SKM-1 (cell line): ENCODE measurements at regions not wholly inside any gene's neighbourhood (a gene's known extent, or its start where the extent isn't known, plus 50 kb on each side); places are given as distances from the start of the nearest gene placed in this dataset.

Source experiments
- DNase-seq: peaks from one replicate; lab custom pipeline; 2025; ENCODE audit not compliant: unreplicated experiment; lab: John Stamatoyannopoulos, UW

DNA sequence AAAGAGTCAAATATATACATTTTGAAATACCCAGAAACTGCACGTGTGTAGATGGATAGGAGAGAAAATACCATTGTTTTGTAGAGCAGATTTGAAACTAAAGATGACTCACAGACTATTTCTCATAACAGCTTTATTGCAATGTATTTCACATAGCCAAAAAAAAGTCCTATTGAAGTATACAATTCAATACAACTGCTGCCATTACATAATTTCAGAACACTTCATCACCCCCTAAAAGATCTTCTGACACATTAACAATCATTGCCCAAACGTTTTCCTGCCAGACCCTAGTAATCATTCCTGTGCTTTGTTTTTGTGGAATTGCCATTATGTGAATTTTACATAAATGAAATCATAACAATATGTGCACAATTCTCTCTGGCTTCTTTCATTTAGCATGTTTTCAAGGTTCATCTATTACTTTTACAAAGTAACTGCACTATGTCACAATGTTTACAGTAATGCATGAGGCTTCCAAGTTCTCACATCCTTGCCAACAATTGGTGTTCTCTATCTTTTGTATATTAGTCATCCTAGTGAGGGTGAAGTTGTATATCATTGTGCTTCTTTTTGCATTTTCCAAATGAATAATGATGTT lies 378.6 kb upstream of the CWC22 start:
- DNase-seq, result no peak

DNA sequence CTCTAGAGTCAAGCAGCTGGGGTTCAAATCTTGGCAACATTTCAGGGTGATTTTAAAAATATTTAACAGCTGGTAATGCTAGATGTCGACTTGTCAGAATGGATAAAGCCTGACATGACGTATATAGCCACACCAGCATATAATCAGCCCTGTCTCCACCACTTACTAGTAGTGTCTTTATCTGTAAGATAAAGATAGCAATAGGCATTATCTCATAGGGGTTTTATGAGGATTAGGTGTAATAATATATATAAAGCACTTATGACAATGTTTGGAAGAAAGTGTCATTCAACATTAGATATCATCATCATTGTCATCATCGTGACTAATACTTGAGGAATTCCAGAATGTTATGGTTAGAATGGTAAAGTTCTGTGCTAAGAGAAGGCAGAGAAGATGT lies 369.0 kb upstream of the CWC22 start:
- DNase-seq, result no peak

DNA sequence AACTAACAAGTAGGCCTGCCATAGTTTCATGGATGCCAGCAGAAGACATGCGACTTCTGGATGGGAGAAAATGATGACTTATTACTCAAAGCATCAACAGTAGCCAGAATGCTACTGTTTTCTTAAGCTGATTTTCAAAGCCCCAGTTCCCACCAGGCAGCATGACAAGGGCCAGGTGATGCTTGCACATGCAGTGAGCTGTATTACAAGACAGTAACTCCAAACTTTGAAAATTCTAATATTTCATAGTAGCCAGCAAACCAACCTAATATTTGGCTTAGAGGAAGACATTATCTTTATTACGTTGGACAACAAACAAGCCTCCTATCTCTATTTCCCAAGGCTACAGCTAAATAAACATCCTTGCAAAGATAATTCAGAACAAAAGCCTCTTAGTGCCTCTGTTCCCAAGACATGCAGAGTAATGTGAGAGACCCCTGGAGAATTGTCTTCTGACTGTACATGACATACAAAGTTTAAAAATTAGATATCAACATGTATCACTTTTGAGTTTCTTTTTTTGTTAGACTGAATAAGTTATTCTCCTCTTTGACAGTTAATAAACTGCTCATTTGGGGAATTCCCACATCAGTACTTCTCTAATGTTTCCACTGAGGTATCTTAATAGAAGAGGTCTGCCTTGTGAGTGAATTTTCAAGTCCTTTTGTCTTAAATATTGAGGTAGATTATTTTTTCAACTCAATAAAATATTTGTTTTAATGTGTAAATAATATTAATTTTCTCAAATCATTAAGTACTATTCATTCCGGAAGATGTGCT lies 367.6 kb upstream of the CWC22 start:
- no peak for DNase-seq

DNA sequence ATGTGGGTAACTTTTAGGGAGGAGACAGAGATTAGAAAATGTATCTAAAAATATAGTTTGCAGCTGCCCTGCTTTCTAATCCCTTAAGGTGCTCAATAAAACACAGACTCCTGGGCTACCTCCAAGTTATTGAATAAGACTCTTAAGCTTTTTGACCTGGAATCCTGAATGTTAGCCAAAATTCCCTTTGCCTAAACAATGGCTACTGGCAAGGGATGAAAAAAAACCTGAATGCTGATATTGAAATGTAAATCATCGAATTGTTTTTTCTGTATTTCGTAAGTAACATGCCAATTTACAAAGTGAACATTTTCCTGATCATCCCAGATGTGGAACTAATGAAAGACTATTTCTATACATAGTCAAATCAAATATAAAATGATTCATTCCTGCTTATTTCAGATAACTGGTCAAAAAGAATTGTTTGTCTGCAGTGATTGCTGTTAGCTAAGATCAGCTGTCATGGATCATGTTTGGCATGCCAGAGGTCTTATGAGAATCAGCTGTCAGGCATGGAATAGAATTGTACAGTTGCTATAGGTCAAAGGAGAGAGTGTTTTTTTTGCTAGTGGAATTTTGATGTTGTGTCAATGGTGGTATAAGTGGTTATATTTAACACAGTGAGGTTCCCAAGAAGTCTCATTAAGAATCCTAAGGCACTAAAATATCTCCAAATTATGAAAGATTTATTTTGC lies 363.6 kb upstream of the CWC22 start:
- DNase-seq, result no peak

DNA sequence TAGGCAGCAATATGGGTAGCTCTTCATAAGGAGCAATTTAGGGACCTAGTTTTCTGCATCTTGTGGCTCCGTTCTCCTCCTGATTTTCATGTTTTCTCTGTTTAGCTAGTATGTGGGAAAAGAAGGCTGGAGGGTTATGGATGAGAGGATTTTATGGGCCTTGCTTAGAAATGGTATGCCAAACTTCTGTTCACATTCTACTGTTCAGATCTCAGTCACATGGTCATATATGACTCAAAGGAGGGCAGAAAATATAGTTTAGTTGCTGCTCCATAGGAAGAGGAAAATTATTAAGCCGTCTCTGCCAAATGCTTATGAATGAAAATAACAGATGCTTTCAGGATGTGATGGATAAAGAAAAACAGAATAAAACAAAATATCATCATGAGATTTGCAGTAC lies 361.8 kb upstream of the CWC22 start:
- no peak for DNase-seq

DNA sequence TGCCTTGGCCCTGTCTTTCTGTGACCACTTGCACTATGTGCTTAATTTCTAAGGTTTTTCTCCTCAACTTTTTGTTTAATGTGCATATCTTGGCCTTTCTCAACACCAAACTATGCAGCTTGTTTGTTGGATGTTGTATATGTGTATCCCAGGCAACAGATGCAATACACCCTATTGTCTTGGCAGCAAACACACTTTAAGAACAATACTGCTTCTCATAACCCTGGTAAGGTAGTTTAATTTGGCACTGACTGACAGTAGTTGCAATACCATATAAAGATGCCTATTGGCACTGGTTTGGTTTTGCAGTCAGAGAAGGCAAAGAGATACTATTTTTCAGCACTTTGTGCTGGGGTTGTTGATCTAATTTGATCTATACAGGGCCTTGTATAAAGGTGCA lies 360.7 kb upstream of the CWC22 start:
- no peak for DNase-seq

DNA sequence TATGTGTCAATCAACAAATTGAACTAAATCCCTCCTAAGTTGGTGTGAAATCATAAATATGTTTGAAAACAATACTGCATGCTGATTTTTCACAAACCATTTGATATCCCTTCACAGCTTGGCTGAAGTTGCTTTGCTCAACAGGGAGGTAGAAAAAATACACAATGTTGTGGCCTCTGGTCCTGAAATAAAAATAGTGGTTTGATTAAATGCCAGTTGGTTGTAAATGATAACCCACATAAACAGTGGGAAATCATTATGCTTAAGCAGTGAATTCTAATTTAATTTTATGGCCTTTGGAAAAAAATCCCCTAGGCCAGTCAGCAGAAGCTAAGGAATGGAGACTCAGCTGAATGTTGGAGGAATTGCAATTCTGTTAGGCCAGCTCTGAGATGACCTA lies 359.4 kb upstream of the CWC22 start:
- DNase-seq, result no peak

DNA sequence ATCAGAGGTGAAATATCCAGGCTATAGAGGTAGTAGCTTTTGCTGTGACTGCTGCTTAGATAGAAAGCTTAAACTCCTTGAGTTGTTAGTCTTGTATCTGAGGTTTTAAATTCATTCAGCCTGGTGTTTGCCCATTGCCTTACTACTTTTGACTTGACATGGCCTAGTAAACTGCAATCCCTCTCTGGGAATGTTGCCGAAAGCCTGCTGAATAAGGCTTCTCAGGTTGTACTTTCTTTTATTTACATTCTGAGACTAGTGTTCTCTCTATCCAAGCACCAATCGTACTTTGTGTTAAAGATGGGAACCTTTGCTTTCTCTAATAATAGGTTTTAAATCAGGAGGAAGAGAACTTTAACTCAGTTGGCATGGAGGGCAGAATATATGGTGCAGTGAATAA lies 357.6 kb upstream of the CWC22 start:
- no peak for DNase-seq

DNA sequence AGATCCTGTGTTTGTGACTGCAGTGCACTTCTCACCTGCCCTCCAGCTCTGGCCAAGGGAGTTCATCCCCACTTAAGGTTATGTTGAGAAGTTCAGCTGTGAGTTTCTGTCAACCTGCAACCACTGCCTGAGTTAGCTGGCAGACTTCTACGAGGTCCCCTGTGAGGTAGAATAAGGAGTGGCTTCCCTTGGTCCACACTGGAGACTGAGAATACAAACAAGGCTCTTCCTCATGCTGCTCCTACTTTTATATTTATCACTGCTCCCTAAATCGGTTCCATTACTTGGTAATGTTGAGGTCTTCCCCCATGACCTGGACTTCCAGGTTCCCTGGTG lies 353.2 kb upstream of the CWC22 start:
- DNase-seq, result no peak

DNA sequence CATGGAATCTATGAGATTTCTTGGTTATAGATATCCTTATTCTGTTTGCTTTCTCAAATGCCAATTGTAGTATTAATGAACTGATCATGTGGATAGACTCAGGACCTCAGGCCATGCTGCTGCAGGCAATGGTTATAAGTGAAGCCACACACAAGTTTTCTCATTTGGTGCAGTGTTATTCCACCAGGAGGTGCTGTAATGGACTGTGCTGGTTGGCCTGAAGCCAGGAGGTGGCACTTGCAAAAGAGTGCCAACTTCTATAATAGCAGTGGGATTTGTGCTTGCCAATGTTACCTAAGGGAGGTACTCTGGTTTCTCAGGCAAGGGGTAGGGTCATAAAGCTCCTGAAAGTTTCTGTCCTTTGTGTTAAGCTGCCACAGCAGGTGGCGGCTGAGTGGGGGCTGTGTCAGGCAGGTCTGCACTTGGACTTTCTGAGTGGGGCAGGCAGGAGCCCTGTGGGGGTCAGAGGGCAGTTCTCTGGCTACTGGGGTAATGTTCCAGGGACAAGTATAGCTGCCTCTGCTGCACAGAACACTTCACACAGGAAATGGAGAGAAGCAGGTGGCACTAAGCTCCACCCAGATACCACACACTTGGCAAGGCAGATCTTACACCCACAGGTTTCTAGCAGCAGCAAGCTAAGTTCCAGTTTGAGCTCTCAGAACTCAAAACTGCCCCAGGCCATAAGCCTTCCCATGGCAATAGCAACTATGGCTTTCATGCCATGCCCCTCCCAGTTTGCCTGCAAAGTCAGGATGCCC lies 352.6 kb upstream of the CWC22 start:
- no peak for DNase-seq

DNA sequence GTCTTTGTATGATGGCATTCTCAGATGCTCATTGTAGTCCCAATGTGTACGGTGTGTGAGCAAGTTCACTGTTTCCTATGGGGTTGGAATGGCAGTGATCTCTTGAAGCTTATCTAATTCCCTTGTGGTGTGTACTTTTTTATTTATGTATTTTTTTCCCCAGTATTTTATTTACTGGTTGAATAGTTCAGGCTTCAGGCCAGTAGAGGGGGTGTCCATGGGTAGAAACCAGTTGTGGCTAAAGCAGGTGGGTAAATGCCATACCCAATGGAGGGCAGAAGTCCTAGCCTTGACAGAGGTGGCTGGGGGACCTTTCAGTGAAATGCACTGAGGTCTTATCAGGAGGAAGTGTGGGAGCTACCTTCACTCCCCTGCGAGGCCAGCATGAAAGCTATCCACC lies 351.4 kb upstream of the CWC22 start:
- no peak for DNase-seq

DNA sequence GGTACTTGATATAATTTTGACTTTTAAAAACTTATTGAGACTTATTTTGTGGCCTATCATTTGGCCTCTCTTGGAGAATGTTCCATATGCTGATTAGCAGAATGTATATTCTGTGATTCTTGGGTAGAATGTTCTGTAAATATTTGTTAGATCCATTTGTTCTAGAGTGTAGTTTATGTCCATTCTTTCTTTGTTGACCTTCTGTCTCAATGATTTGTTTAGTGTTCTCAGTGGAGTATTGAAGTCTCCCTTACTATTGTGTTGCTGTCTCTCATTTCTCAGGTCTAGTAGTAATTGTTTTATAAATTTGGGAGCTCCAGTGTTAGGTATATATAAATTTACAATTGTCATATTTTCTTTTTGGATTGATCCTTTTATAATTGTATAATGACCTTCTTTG lies 349.6 kb upstream of the CWC22 start:
- DNase-seq, result no peak

DNA sequence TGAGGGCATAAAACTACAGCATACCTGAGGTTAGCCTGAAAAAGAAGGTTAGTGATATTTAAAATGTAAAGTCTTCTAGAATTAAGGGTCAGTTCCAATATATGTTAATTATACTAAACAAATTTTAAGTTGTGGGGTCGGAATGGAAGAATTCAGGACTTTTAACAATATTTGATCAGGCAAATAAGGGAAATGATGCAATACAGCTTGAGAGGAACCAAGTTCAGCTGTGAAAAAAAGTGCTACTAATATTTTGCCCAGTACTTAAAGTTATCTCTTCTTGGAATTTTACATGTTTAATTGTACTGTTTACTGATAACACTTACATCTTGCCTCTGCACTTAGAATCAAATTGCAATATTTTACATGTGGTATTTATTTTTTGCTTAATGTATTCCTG lies 345.5 kb upstream of the CWC22 start:
- no peak for DNase-seq

DNA sequence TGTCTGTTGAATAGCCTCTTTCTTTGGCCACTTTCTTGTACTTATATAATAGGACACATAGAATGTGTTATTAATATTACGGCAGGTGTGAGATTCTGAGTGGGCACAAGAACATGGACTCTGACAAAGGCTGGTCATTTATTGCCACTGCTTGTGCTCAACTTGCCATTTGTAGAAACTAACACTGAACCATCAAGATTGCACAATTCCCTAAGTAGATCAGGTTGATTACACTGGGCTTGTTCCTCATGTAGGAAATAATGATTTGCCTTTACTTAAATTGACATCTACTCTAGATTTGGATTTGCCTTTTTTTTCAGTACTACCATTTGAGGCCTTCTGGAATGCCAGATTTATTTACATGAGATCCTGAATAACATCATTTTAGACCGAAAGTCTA lies 342.7 kb upstream of the CWC22 start:
- DNase-seq, result no peak

DNA sequence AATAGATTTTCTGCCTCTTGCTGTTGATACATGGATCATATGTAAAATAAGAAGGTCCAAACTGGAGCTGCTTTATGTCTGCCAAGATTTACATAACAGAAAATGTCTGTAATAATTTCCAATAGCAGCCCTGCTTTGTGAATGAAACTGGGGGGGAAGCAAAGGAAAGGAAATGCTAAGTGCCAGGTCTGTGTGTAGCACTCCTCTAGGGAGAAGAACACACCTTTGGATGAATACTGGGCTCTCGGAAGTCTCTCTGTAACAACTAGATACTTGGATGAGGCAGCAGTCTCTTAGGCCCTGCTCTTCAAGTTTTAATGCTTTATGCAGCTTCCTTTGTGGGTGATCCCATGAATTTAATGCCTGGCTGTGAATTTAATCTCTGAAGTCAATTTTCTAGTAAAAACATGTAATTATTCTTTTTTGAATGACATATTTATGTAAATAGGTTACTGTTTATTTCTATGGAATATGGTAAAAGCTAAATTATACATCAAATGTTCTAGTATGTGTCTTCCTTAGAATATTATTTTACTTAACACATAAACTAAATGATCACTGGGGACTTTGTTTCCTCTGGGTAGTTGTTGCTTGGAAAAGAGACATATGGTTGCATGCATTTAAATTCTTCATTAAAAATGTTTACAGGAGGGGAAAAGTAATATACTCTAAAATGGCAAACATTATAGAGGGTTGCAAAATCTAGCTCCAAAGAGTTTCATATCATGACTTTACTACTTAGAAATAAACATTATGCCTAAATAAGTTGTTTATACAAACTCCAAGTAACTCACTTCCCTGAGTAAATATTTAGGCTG lies 336.6 kb upstream of the CWC22 start:
- no peak for DNase-seq

DNA sequence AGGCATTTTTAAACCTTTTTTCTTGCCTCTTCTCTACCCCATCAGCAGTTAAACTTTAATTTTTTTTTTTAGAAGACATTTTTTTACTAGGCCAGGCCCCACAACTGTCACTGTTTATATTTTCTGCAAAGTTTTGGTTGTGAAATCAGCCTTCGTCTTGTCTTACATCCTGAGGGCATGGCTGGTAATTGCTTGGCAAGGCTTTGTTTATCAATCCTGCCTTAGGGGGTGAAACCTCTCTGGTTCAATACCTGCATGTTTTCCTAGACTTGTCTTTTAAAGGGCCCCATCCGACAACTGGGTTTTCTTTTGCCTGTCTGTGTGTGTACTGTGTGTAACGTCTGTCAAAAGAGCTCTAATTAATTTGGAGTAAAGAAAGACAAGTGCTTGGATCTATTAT lies 330.0 kb upstream of the CWC22 start:
- no peak for DNase-seq

DNA sequence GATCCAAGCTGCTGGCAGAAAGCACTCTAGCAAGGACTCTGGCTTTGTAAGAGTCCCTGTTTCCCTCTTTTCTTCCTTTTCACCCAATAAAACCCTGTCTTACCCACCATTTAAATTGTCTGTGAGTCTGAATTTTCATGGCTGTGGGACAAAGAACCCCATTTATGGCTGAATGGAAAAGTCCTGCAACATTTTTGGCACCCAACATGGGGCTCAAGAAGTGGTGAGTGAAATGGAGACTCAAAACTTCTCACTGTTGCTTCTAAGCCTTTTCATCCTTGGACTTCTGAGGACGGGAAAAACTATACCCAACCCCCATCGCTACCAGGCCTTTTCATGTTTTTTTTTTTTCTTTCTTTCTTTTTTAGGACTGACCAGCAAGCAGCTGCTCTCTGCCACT lies 329.5 kb upstream of the CWC22 start:
- no peak for DNase-seq

DNA sequence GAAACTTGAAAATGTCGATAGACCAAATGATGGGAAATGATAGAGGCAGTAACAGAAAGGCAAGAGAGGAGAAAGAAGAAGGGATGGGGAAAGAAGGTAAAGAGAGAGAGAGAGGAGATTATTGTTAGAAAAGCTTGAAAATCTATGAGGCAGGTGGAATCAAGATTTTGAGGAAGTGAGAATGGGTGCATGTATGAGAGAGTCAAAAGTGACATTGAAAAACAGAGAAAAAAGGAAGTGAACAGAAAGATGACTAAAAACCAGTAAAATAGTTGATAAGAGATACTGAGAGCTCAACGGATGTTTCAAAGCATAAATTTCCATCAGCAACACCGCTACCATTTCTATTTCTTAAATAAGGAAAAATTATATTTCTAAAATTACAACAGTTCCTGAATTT lies 327.4 kb upstream of the CWC22 start:
- DNase-seq, result peak; percentile 16

DNA sequence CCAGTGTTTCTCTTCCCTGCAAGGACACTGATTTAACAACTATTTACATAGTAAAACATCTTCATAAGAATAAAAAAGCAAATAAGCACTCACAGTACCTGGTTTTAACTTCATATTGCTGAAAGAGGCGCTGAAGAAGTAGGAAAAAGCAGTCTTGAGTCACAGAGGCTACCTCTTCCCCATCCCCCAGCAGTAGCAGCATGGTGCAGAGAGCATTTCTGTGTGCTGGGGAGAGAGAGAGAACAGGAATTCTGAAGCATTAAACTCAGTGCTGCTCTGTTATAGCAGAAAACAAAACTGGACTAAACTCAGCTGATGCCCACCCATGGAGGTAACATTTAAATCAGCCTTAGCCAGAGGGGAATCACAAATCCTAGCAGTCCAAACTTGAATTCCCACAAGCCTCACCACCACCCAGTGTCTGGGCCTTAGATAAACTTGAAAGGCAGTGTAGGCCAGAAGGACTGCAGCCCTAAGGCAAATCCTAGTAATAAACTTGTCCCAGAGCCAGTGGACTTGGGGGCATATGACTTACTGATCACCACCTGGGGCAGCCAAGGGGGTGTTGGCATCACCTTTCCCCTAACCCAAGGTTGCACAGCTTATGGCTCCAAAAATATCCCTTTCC lies 321.8 kb upstream of the CWC22 start:
- DNase-seq, result no peak

DNA sequence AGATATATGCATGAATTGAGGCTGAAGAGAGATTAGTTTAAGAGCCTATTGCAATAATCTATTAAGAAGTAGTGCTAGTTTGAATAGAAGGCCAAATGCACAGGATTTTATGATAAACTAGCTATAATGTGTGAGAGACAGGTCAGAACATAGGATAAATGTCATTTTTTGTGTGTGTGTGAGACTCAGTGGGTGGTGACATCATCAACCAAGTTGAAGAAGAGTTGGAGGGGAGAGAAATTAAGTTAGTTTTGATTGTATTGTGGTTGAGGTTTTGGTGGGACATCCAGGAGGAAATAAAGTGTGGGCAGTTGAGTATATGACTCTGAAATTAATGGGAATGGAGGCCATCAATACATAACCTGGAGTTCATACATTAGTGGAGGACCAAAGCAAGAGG lies 320.1 kb upstream of the CWC22 start:
- DNase-seq, result no peak
